AG04450 (cell line): ENCODE measurements at regions not wholly inside any gene's neighbourhood (a gene's known extent, or its start where the extent isn't known, plus 50 kb on each side); places are given as distances from the start of the nearest gene placed in this dataset.

Experiments used
- CTCF ChIA-PET: fragments of 300-600, 350-600 bp; formaldehyde crosslinking; extraction: SDS; loops from one replicate; lab custom pipeline; 2022; ENCODE audit warnings: antibody characterized with exemption, inconsistent platforms; lab: Charles Lee
- POLR2A ChIA-PET: fragments of 350-600 bp; formaldehyde crosslinking; extraction: SDS; loops from one replicate; lab custom pipeline; 2021; ENCODE audit warnings: antibody characterized with exemption, inconsistent platforms; lab: Yijun Ruan, JAX
- DNase-seq: peaks from one replicate; pipeline ENCODE4 v3.0.0-alpha.2; 2011; ENCODE audit warnings: low read depth, low spot score
- H3K27ac ChIP-seq: one replicate; pipeline ENCODE4 v1.5.1; 2012; ENCODE audit warnings: low read depth, low read length, control low read depth
- H3K27me3 ChIP-seq: one replicate; pipeline ENCODE4 v1.6.0; 2012; ENCODE audit warnings: low read length; ENCODE audit not compliant: control insufficient read depth, insufficient read depth
- H3K4me3 ChIP-seq: 2 replicates; pipeline ENCODE4 v1.5.1; 2011; ENCODE audit warnings: mild to moderate bottlenecking, low read depth, low read length, control low read depth
- H3K9me3 ChIP-seq: 2 replicates; pipeline ENCODE4 v1.5.1; 2012; ENCODE audit warnings: low read length; ENCODE audit not compliant: control insufficient read depth, insufficient read depth
- TF ChIP-seq, protein P1 (sequence below): IDR thresholded peaks from 2 replicates; pipeline ENCODE4 v1.5.1; 2011; ENCODE audit warnings: low read depth, low read length, control low read depth, inconsistent platforms

DNA sequence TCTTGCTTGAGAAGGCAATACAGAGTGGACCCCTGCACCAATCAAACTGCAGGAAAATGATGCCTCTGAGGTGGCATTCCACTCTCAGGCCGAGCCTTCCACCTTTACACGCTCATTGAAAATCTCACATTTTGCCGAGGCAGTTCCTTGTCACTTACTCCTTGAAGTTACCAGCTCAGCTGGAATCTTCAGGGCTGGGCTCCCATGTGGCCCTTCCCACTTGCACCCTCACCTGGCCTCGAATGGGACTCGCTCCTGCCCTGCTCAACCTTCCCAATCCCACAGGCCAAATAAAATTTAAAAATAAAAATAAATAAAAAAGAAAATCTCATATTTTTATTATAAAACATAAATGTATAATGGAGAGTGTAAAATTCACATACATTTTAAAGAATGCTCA, 790.7 kb upstream of the COBL start:
- TF ChIP-seq, protein P1, sequence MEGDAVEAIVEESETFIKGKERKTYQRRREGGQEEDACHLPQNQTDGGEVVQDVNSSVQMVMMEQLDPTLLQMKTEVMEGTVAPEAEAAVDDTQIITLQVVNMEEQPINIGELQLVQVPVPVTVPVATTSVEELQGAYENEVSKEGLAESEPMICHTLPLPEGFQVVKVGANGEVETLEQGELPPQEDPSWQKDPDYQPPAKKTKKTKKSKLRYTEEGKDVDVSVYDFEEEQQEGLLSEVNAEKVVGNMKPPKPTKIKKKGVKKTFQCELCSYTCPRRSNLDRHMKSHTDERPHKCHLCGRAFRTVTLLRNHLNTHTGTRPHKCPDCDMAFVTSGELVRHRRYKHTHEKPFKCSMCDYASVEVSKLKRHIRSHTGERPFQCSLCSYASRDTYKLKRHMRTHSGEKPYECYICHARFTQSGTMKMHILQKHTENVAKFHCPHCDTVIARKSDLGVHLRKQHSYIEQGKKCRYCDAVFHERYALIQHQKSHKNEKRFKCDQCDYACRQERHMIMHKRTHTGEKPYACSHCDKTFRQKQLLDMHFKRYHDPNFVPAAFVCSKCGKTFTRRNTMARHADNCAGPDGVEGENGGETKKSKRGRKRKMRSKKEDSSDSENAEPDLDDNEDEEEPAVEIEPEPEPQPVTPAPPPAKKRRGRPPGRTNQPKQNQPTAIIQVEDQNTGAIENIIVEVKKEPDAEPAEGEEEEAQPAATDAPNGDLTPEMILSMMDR, result no peak
- DNase-seq, result no peak
- ChIA-PET POLR2A (no interaction called here), CTCF (no interaction called here)
- no peak overlapping the region for H3K4me3 ChIP-seq
- no peaks in the 10 kb centered on the region for H3K27me3 ChIP-seq
- no peak overlapping the region for H3K27ac ChIP-seq
- H3K9me3 ChIP-seq, result peaks cover 9% of the 10 kb centered on the region

DNA sequence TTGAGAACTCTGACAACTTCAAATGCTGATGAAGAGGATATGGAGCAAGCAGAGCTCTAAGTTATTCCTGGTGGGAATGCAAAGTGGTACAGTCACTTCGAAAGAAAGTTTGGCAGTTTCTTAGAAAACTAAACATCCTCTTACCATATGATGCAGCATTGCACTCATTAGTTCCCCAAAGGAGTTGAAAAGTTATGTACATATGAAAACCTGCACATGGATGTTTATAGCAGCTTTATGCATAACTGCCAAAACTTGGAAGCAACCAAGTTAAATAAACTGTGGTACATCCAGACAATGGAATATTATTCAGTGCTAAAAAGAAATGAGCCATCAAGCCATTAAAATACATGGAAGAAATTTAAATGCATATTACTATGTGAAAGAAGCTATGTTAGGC, 779.3 kb upstream of the COBL start:
- no peaks in the 10 kb centered on the region for H3K27me3 ChIP-seq
- ChIA-PET POLR2A (no interaction called here), CTCF (no interaction called here)
- no peak for DNase-seq
- no peak overlapping the region for H3K27ac ChIP-seq
- TF ChIP-seq, protein P1, result no peak
- no peak overlapping the region for H3K4me3 ChIP-seq
- H3K9me3 ChIP-seq, result peaks cover 3% of the 10 kb centered on the region

DNA sequence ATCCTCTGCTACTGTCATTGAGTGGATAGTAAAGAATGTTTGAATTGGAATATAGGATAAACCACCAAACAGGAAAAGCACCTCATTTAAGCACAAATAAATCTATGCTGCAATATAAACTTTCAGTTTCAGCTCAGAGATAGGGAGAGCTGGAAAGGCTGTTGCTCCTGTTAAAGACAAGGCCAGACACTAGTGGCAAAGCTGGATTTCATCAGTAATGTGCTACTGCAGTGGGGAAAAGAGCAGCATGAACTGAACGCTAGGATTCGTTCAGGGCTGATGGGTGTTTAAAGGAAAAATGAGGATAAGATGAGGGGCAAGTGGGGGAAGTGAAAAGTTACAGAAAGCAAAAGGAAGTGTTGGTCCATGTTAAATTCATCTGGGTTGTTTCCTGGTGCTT, 775.4 kb upstream of the COBL start:
- ChIA-PET CTCF (no interaction called here), POLR2A (no interaction called here)
- TF ChIP-seq, protein P1, result no peak
- H3K27ac ChIP-seq, result no peak overlapping the region
- H3K4me3 ChIP-seq, result no peak overlapping the region
- no peak for DNase-seq
- H3K27me3 ChIP-seq, result no peaks in the 10 kb centered on the region
- H3K9me3 ChIP-seq, result peaks cover 16% of the 10 kb centered on the region

DNA sequence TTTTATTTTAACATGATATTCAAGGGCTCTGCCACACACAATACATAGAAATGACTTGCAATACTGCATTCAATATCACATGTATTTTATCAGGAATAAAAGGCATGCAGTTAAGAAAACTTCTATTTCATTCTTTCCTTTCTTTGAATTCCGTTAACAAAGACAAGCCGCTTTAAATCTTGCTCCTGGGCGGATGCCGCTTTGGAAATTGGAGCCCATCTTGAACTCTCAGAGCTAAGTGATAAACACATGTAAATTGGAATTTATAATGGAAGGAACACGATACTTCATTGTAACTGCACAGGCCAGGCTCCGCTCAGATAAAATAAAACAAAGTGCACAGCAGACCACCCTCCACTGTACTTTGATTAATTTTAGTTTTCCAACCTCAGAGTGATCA, 774.5 kb upstream of the COBL start:
- Histone ChIP-seq H3K4me3 (no peak overlapping the region), H3K9me3 (peaks cover 16% of the 10 kb centered on the region), H3K27ac (no peak overlapping the region), H3K27me3 (no peaks in the 10 kb centered on the region)
- DNase-seq, result no peak
- CTCF ChIA-PET, result no interaction called here
- POLR2A ChIA-PET, result no interaction called here
- TF ChIP-seq, protein P1, result no peak

DNA sequence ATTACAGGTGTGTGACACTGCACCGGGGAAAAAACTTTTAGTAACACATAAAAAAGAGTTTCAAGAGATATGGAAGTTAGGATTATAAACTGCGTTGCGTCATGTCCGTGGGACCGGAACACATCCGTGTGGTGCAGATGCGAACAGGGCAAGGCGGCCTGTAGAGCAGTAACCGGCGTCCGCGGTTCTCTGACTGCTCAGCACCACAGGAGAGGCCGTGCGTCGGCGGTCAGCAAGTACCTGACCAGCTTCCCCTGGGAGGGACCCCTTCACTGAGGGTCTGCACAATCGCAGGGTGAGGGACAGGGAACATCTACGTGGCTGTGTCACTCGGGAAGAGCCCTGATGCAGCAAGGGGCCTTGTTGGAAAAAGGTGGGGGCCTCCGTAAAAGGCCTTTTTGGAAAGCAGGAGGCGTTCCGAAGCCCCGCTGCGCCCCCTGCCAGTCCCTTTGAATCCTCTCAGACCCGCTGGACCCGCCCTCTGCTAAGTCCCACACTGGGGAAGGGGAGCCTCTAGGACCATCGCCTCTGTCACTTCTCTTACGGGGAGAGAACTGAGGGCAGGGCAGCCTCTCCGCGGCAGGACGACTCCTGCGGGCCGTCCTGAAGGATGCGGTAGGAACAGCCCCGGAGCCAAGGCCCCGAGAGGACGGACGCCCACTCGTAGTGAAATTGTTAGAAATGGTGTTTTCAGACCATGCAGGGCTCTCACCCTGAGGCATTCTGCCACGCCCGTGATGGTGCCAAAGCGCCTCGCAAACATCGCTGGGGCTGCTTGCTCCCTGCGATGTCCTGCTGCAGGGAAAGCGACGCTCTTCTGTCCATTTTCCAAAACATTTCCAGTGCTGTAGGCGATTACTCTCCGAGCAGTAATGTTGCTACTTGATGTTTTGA, 771.6 kb upstream of the COBL start:
- H3K9me3 ChIP-seq, result peaks cover 16% of the 10 kb centered on the region
- DNase-seq, result no peak
- ChIA-PET POLR2A (no interaction called here), CTCF (no interaction called here)
- no peak overlapping the region for H3K4me3 ChIP-seq
- H3K27me3 ChIP-seq, result no peaks in the 10 kb centered on the region
- no peak overlapping the region for H3K27ac ChIP-seq
- TF ChIP-seq, protein P1, result no peak
